B cell (primary cell): ENCODE measurements at regions not wholly inside any gene's neighbourhood (a gene's known extent, or its start where the extent isn't known, plus 50 kb on each side); places are given as distances from the start of the nearest gene placed in this dataset.

Source experiments
- ATAC-seq: fragments of 200-7000 bp; cut with Tn5 transposase; one replicate; pipeline ENCODE4 v1.10.0; 2021; ENCODE audit warnings: low read depth, mild to moderate bottlenecking, moderate number of reproducible peaks, moderate library complexity
- CTCF ChIA-PET: fragments of 350-600 bp; sonication (Branson Sonifier 250); formaldehyde crosslinking; loops from one replicate; lab custom pipeline; 2021; ENCODE audit warnings: antibody characterized with exemption, inconsistent platforms; lab: Charles Lee
- POLR2A ChIA-PET: fragments of 350-600 bp; sonication (Branson Sonifier 250); formaldehyde crosslinking; loops from one replicate; lab custom pipeline; 2021; ENCODE audit warnings: antibody characterized with exemption; lab: Charles Lee
- DNase-seq: peaks from one replicate; pipeline ENCODE4 v3.0.0; 2013
- H2AFZ ChIP-seq: 2 replicates; pipeline ENCODE4 v1.6.1; 2012; ENCODE audit warnings: mild to moderate bottlenecking, low read depth, low read length; ENCODE audit not compliant: insufficient read depth, poor library complexity, severe bottlenecking
- H3K27ac ChIP-seq, 2 donors: 1 replicate in 1 of 2; 2 replicates in 1 of 2; pipeline ENCODE4 v1.5.1; 2012 to 2013; ENCODE audit warnings: low read length in 2 of 2, mild to moderate bottlenecking in 2 of 2, moderate library complexity in 1 of 2
- H3K27me3 ChIP-seq, 4 experiments: fragments of 200-600 bp in 1 of 4; sonication (generic) in 1 of 4; replicated peaks in 1 of 4; 1 replicate in 2 of 4; 2 replicates in 2 of 4; pipeline versions ENCODE4 v1.6.1 to v1.7.0; 2013 to 2016; ENCODE audit warnings: low read length in 3 of 4, mild to moderate bottlenecking in 2 of 4, mixed read lengths in 1 of 4, moderate library complexity in 1 of 4; ENCODE audit not compliant: insufficient read depth in 4 of 4, control insufficient read depth in 3 of 4; ENCODE audit errors: control extremely low read depth in 1 of 4
- H3K36me3 ChIP-seq, 2 experiments: replicated peaks in 1 of 2; 1 replicate in 1 of 2; 2 replicates in 1 of 2; pipeline versions ENCODE4 v1.6.1 to v1.7.1; 2013; ENCODE audit warnings: low read length in 1 of 2; ENCODE audit not compliant: insufficient read depth in 2 of 2, control insufficient read depth in 1 of 2; ENCODE audit errors: control extremely low read depth in 1 of 2, extremely low read depth in 1 of 2
- H3K4me1 ChIP-seq, 2 donors: fragments of 200-600 bp in 1 of 2; sonication (generic) in 1 of 2; 1 replicate in 1 of 2; 2 replicates in 1 of 2; pipeline versions ENCODE4 v1.5.1 to v1.6.1; 2013 to 2017; ENCODE audit warnings: low read length in 2 of 2; ENCODE audit not compliant: control insufficient read depth in 2 of 2, insufficient read depth in 2 of 2
- H3K4me2 ChIP-seq: replicated peaks from 2 replicates; pipeline ENCODE3; 2012; ENCODE audit warnings: mild to moderate bottlenecking, low read depth, low read length; ENCODE audit not compliant: poor library complexity, severe bottlenecking
- H3K4me3 ChIP-seq, 5 experiments: fragments of 200-600 bp in 1 of 5; sonication (generic) in 1 of 5; 1 replicate in 3 of 5; 2 replicates in 2 of 5; pipeline versions ENCODE4 v1.5.1 to v1.7.0; 2011 to 2016; ENCODE audit warnings: low read length in 4 of 5, mild to moderate bottlenecking in 4 of 5, low read depth in 2 of 5, control low read depth in 1 of 5, moderate library complexity in 1 of 5; ENCODE audit not compliant: insufficient read depth in 1 of 5; ENCODE audit errors: control extremely low read depth in 1 of 5, extremely low read depth in 1 of 5
- H3K79me2 ChIP-seq: fragments of 200-600 bp; sonication (generic); one replicate; pipeline ENCODE4 v1.6.0; 2016; ENCODE audit warnings: low read length; ENCODE audit not compliant: control insufficient read depth, insufficient read depth
- H3K9ac ChIP-seq: fragments of 200-600 bp; sonication (generic); 2 replicates; pipeline ENCODE4 v1.6.1; 2017; ENCODE audit warnings: mild to moderate bottlenecking, low read length, moderate library complexity
- H3K9me3 ChIP-seq, 3 donors: one replicate each; pipeline versions ENCODE4 v1.6.1 to v1.7.1; 2013; ENCODE audit warnings: low read length in 2 of 3; ENCODE audit not compliant: control insufficient read depth in 2 of 3, insufficient read depth in 1 of 3; ENCODE audit errors: control extremely low read depth in 1 of 3
- H4K20me1 ChIP-seq: 2 replicates; pipeline ENCODE4 v1.6.0; 2012; ENCODE audit warnings: mild to moderate bottlenecking, low read length; ENCODE audit not compliant: insufficient read depth, control insufficient read depth, poor library complexity, severe bottlenecking
- H3K27ac Mint-ChIP-seq: one replicate; pipeline ENCODE4 v1.8.0; 2021; ENCODE audit warnings: mixed read lengths
- H3K27me3 Mint-ChIP-seq: one replicate; pipeline ENCODE4 v1.8.0; 2021; ENCODE audit warnings: mixed read lengths
- H3K4me1 Mint-ChIP-seq: one replicate; pipeline ENCODE4 v1.8.0; 2021; ENCODE audit warnings: mixed read lengths
- H3K4me3 Mint-ChIP-seq: one replicate; pipeline ENCODE4 v1.8.0; 2021; ENCODE audit warnings: mixed read lengths
- H3K9me3 Mint-ChIP-seq: one replicate; pipeline ENCODE4 v1.8.0; 2022; ENCODE audit warnings: mixed read lengths; ENCODE audit not compliant: insufficient read depth
- CTCF ChIP-seq: fragments of 200-600 bp; IDR thresholded peaks from one replicate; pipeline ENCODE4 v1.8.0; 2022; ENCODE audit warnings: antibody characterized with exemption, mild to moderate bottlenecking
- EZH2 ChIP-seq: IDR thresholded peaks from 2 replicates; pipeline ENCODE4 v1.6.1; 2012; ENCODE audit warnings: borderline replicate concordance, low read depth, mild to moderate bottlenecking, moderate library complexity, low read length; ENCODE audit not compliant: insufficient read depth, poor library complexity, severe bottlenecking
- WGBS: methylation state at CpG from one replicate; pipeline ENCODE4 v1.1.5; 2013; ENCODE audit warnings: missing lambda C conversion rate; ENCODE audit not compliant: insufficient coverage; 5-methylcytosine and 5-hydroxymethylcytosine counted together
- intact Hi-C: fragments of 100-400 bp; cut with micrococcal nuclease; formaldehyde crosslinking; loops from one replicate; pipeline ENCODE4 v1.10.0; 2022

DNA sequence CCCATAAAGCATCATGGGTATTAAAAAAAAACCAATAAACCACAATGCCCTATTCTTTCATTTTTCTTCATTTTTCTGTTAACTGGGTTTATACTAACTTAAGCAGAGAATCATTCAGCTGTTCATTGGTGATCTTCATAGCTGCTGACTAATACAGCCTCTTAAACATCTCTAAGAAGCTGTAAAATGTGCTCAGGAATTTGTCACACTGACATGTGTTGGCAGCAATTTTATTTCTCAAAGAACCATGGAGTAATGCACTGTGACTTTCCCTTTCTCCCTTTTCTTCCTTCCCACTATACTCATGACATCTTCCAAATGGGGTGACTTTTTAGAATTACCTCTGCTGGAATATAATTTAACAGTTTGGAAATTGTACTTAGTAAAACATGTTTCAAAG is 315.4 kb downstream of the ANTXR2 start:
- DNase-seq (no peak), ATAC-seq (no peak)
- no peaks in the 10 kb centered on the region for H3K27me3 Mint-ChIP-seq
- no peaks in the 10 kb centered on the region for H3K4me1 Mint-ChIP-seq
- Histone ChIP-seq H2AFZ (no peak overlapping the region), H3K4me2 (no peak overlapping the region), H3K27me3 (no peaks in the 10 kb centered on the region), H3K27ac (no peak overlapping the region), H3K9ac (no peak overlapping the region), H4K20me1 (no peaks in the 10 kb centered on the region), H3K36me3 (no peaks in the 10 kb centered on the region), H3K4me3 (no peak overlapping the region), H3K79me2 (no peaks in the 10 kb centered on the region), H3K4me1 (no peaks in the 10 kb centered on the region), H3K9me3 (no peaks in the 10 kb centered on the region)
- no peak for TF ChIP-seq EZH2
- no peak for TF ChIP-seq CTCF
- no peak overlapping the region for H3K4me3 Mint-ChIP-seq
- intact Hi-C loops = no loop called here
- ChIA-PET CTCF (no interaction called here), POLR2A (no interaction called here)
- H3K9me3 Mint-ChIP-seq = peaks cover 2% of the 10 kb centered on the region
- no peak overlapping the region for H3K27ac Mint-ChIP-seq

- Mint-ChIP-seq H3K27ac (no peak overlapping the region), H3K9me3 (no peaks in the 10 kb centered on the region), H3K4me1 (no peaks in the 10 kb centered on the region), H3K4me3 (no peak overlapping the region), H3K27me3 (no peaks in the 10 kb centered on the region)
- H2AFZ ChIP-seq = no peak overlapping the region
- ChIA-PET POLR2A (no interaction called here), CTCF (no interaction called here)
- ATAC-seq (no peak), DNase-seq (no peak)
- no peak overlapping the region for H3K4me3 ChIP-seq
- WGBS = 100% methylated on average over 1 of the region's 2 CpGs
- no peaks in the 10 kb centered on the region for H3K4me1 ChIP-seq
- H4K20me1 ChIP-seq = no peaks in the 10 kb centered on the region
- no peak for TF ChIP-seq EZH2
- TF ChIP-seq CTCF = no peak
- no peak overlapping the region for H3K9ac ChIP-seq
- intact Hi-C loops = no loop called here
- H3K36me3 ChIP-seq = no peaks in the 10 kb centered on the region
- no peaks in the 10 kb centered on the region for H3K27me3 ChIP-seq
- no peak overlapping the region for H3K27ac ChIP-seq
- no peaks in the 10 kb centered on the region for H3K9me3 ChIP-seq
- no peaks in the 10 kb centered on the region for H3K79me2 ChIP-seq
- H3K4me2 ChIP-seq = no peak overlapping the region
These were observed 316.7 kb downstream of the ANTXR2 start for GRCh38 chr4:79756140-79756895.
